IMR-90 (cell line): ENCODE measurements at regions not wholly inside any gene's neighbourhood (a gene's known extent, or its start where the extent isn't known, plus 50 kb on each side); places are given as distances from the start of the nearest gene placed in this dataset.

Source experiments
- ATAC-seq: fragments of 200-7000 bp; cut with Tn5 transposase; 2 replicates; pipeline ENCODE4 v1.9.1; 2020; ENCODE audit warnings: low read depth, mild to moderate bottlenecking, moderate library complexity
- BruUV-seq: library from RNA; stranded (reverse); fragments of 400-500 nt; replicated peaks from 2 replicates; lab custom pipeline; 2021; lab: Mats Ljungman, UMichigan
- CTCF ChIA-PET: fragments of 300-600 bp; formaldehyde crosslinking; extraction: SDS; loops from one replicate; lab custom pipeline; 2021; ENCODE audit warnings: antibody characterized with exemption; lab: Yijun Ruan, JAX
- POLR2A ChIA-PET: fragments of 300-600 bp; sonication (Branson Sonifier 250); formaldehyde crosslinking; loops from one replicate; lab custom pipeline; 2022; ENCODE audit warnings: antibody characterized with exemption; ENCODE audit not compliant: unreplicated experiment; lab: Charles Lee
- DNase-seq: peaks from one replicate; pipeline ENCODE4 v3.0.0; 2013
- H2AFZ ChIP-seq: replicated peaks from 2 replicates; pipeline ENCODE3; 2013; ENCODE audit warnings: low read length, mild to moderate bottlenecking; ENCODE audit not compliant: poor library complexity
- H2AK5ac ChIP-seq: 2 replicates; pipeline ENCODE4 v1.6.1; 2013; ENCODE audit warnings: low read depth, low read length, inconsistent platforms
- H2AK9ac ChIP-seq: replicated peaks from 2 replicates; pipeline ENCODE3; 2013; ENCODE audit warnings: mild to moderate bottlenecking, low read depth, low read length, moderate library complexity; ENCODE audit not compliant: poor library complexity
- H2BK120ac ChIP-seq: 2 replicates; pipeline ENCODE4 v1.6.1; 2013; ENCODE audit warnings: low read depth, low read length, inconsistent platforms
- H2BK15ac ChIP-seq: 3 replicates; pipeline ENCODE4 v1.6.1; 2013; ENCODE audit warnings: low read depth, low read length, inconsistent platforms
- H2BK20ac ChIP-seq: 2 replicates; pipeline ENCODE4 v1.6.1; 2013; ENCODE audit warnings: low read depth, mild to moderate bottlenecking, inconsistent platforms, low read length, moderate library complexity
- H2BK5ac ChIP-seq: 2 replicates; pipeline ENCODE4 v1.6.1; 2013; ENCODE audit warnings: mild to moderate bottlenecking, low read depth, low read length, inconsistent platforms; ENCODE audit not compliant: poor library complexity, severe bottlenecking
- H3K14ac ChIP-seq: replicated peaks from 2 replicates; pipeline ENCODE4 v1.6.1; 2013; ENCODE audit warnings: low read depth, low read length, inconsistent platforms
- H3K18ac ChIP-seq: 2 replicates; pipeline ENCODE4 v1.6.1; 2013; ENCODE audit warnings: low read depth, low read length, control low read depth
- H3K23ac ChIP-seq: 2 replicates; pipeline ENCODE4 v1.6.1; 2013; ENCODE audit warnings: low read depth, low read length, inconsistent platforms
- H3K27ac ChIP-seq: 2 replicates; pipeline ENCODE4 v1.5.1; 2013; ENCODE audit warnings: mild to moderate bottlenecking, control low read depth, low read length; ENCODE audit not compliant: insufficient read depth
- H3K27me3 ChIP-seq: 2 replicates; pipeline ENCODE4 v1.6.1; 2013; ENCODE audit warnings: low read length; ENCODE audit not compliant: control insufficient read depth, insufficient read depth
- H3K36me3 ChIP-seq: 2 replicates; pipeline ENCODE4 v1.6.1; 2013; ENCODE audit warnings: low read length, mixed read lengths; ENCODE audit not compliant: control insufficient read depth, insufficient read depth
- H3K4ac ChIP-seq: 2 replicates; pipeline ENCODE4 v1.6.1; 2013; ENCODE audit warnings: low read depth, low read length, inconsistent platforms
- H3K4me1 ChIP-seq: 2 replicates; pipeline ENCODE4 v1.6.1; 2013; ENCODE audit warnings: low read length, mixed read lengths; ENCODE audit not compliant: control insufficient read depth, insufficient read depth
- H3K4me2 ChIP-seq: 2 replicates; pipeline ENCODE4 v1.6.1; 2013; ENCODE audit warnings: low read depth, mild to moderate bottlenecking, control low read depth, low read length, moderate library complexity
- H3K4me3 ChIP-seq: 2 replicates; pipeline ENCODE4 v1.5.1; 2013; ENCODE audit warnings: low read depth, mild to moderate bottlenecking, control low read depth, low read length, moderate library complexity; ENCODE audit not compliant: insufficient read depth
- H3K56ac ChIP-seq: 2 replicates; pipeline ENCODE4 v1.6.1; 2013; ENCODE audit warnings: low read length, inconsistent platforms; ENCODE audit not compliant: insufficient read depth; ENCODE audit errors: extremely low read depth
- H3K79me1 ChIP-seq, 2 experiments: 2 replicates each; pipeline ENCODE4 v1.6.1; 2013; ENCODE audit warnings: low read length in 2 of 2, inconsistent platforms in 1 of 2, low read depth in 1 of 2
- H3K9ac ChIP-seq: 2 replicates; pipeline ENCODE4 v1.6.1; 2013; ENCODE audit warnings: low read depth, low read length, control low read depth
- H3K9me1 ChIP-seq: 2 replicates; pipeline ENCODE4 v1.6.1; 2013; ENCODE audit warnings: low read length, inconsistent platforms; ENCODE audit not compliant: insufficient read depth
- H3K9me3 ChIP-seq: 2 replicates; pipeline ENCODE4 v1.6.1; 2013; ENCODE audit warnings: low read length; ENCODE audit not compliant: control insufficient read depth, insufficient read depth
- H4K20me1 ChIP-seq: 2 replicates; pipeline ENCODE4 v1.6.1; 2013; ENCODE audit warnings: low read length, inconsistent platforms; ENCODE audit not compliant: insufficient read depth
- H4K5ac ChIP-seq: 2 replicates; pipeline ENCODE4 v1.6.1; 2013; ENCODE audit warnings: mild to moderate bottlenecking, low read depth, low read length, control low read depth
- H4K8ac ChIP-seq, 2 experiments: 2 replicates each; pipeline ENCODE4 v1.6.1; 2013; ENCODE audit warnings: low read depth in 2 of 2, low read length in 2 of 2, control low read depth in 1 of 2, inconsistent platforms in 1 of 2
- H4K91ac ChIP-seq: 2 replicates; pipeline ENCODE4 v1.6.1; 2013; ENCODE audit warnings: low read depth, low read length, inconsistent platforms; ENCODE audit not compliant: insufficient read depth
- BHLHE40 ChIP-seq: fragments of 150-350 bp; IDR thresholded peaks from 2 replicates; pipeline ENCODE4 v1.6.1; 2016; ENCODE audit warnings: mild to moderate bottlenecking, low read depth, low read length
- CEBPB ChIP-seq: IDR thresholded peaks from 2 replicates; pipeline ENCODE4 v1.6.1; 2012; ENCODE audit warnings: low read depth, low read length, improper control_type of control experiment
- CHD1 ChIP-seq: IDR thresholded peaks from 2 replicates; pipeline ENCODE4 v1.6.1; 2012; ENCODE audit warnings: low read depth, low read length, improper control_type of control experiment
- FOS ChIP-seq: fragments of 150-350 bp; IDR thresholded peaks from 2 replicates; pipeline ENCODE4 v1.6.1; 2016; ENCODE audit warnings: low read depth, low read length
- MAFK ChIP-seq: IDR thresholded peaks from 2 replicates; pipeline ENCODE4 v1.6.1; 2012; ENCODE audit warnings: low read depth, low read length, improper control_type of control experiment
- MAZ ChIP-seq: IDR thresholded peaks from 2 replicates; pipeline ENCODE4 v1.6.1; 2012; ENCODE audit warnings: low read depth, mild to moderate bottlenecking, low read length, improper control_type of control experiment, moderate library complexity, borderline replicate concordance
- MXI1 ChIP-seq: IDR thresholded peaks from 2 replicates; pipeline ENCODE4 v1.6.1; 2012; ENCODE audit warnings: low read depth, mild to moderate bottlenecking, low read length, moderate library complexity, borderline replicate concordance
- NFE2L2 ChIP-seq: fragments of 150-350 bp; IDR thresholded peaks from 2 replicates; pipeline ENCODE4 v1.6.1; 2016; ENCODE audit warnings: low read depth, mild to moderate bottlenecking, low read length
- POLR2A ChIP-seq: IDR thresholded peaks from 2 replicates; pipeline ENCODE4 v1.6.1; 2012; ENCODE audit warnings: mild to moderate bottlenecking, low read depth, low read length
- RAD21 ChIP-seq: IDR thresholded peaks from 2 replicates; pipeline ENCODE4 v1.6.1; 2012; ENCODE audit warnings: low read length, improper control_type of control experiment
- RCOR1 ChIP-seq: IDR thresholded peaks from 2 replicates; pipeline ENCODE4 v1.6.1; 2012; ENCODE audit warnings: mild to moderate bottlenecking, low read length, improper control_type of control experiment; ENCODE audit not compliant: insufficient replicate concordance
- RFX5 ChIP-seq: IDR thresholded peaks from 2 replicates; pipeline ENCODE4 v1.8.0; 2012; ENCODE audit warnings: low read depth, mild to moderate bottlenecking, low read length, moderate library complexity
- SMC3 ChIP-seq: fragments of 150-350 bp; IDR thresholded peaks from 2 replicates; pipeline ENCODE4 v1.6.1; 2016; ENCODE audit warnings: low read depth, mild to moderate bottlenecking, antibody characterized with exemption, low read length, moderate library complexity
- USF2 ChIP-seq: fragments of 150-350 bp; IDR thresholded peaks from 2 replicates; pipeline ENCODE4 v1.6.1; 2017; ENCODE audit warnings: mild to moderate bottlenecking, antibody characterized with exemption, low read length, low read depth
- WGBS, 2 experiments: methylation state at CpG; one replicate each; pipeline versions ENCODE4 v1.1.5 to v1.1.7; 2013; ENCODE audit warnings: missing lambda C conversion rate in 2 of 2; ENCODE audit not compliant: insufficient read length in 1 of 2; ENCODE audit errors: extremely low coverage in 2 of 2; 5-methylcytosine and 5-hydroxymethylcytosine counted together
- dilution Hi-C: fragments of 300-500 bp; cut with HindIII; formaldehyde crosslinking; loops from one replicate; pipeline ENCODE4 v1.14.3; 2018; ENCODE audit warnings: low sequenced_read_pairs; ENCODE audit not compliant: unreplicated experiment
- in situ Hi-C: fragments of 300-500 bp; cut with MboI; formaldehyde crosslinking; loops from 3 replicates; pipeline ENCODE4 v1.14.3; 2019; ENCODE audit warnings: low sequenced_read_pairs, inconsistent platforms, mixed read lengths
- intact Hi-C: fragments of 100-400 bp; cut with micrococcal nuclease; formaldehyde crosslinking; loops from 2 replicates; pipeline ENCODE4 v1.10.0; 2022
- TF ChIP-seq, protein P1 (sequence below): conservative IDR thresholded peaks from 2 replicates; pipeline ENCODE4 v1.5.1; 2012; ENCODE audit warnings: mild to moderate bottlenecking, low read depth, low read length, improper control_type of control experiment
- TF ChIP-seq, protein P2 (sequence below): fragments of 150-350 bp; IDR thresholded peaks from 2 replicates; pipeline ENCODE4 v1.6.1; 2016; ENCODE audit warnings: low read depth, mild to moderate bottlenecking, low read length, moderate library complexity, borderline replicate concordance

DNA sequence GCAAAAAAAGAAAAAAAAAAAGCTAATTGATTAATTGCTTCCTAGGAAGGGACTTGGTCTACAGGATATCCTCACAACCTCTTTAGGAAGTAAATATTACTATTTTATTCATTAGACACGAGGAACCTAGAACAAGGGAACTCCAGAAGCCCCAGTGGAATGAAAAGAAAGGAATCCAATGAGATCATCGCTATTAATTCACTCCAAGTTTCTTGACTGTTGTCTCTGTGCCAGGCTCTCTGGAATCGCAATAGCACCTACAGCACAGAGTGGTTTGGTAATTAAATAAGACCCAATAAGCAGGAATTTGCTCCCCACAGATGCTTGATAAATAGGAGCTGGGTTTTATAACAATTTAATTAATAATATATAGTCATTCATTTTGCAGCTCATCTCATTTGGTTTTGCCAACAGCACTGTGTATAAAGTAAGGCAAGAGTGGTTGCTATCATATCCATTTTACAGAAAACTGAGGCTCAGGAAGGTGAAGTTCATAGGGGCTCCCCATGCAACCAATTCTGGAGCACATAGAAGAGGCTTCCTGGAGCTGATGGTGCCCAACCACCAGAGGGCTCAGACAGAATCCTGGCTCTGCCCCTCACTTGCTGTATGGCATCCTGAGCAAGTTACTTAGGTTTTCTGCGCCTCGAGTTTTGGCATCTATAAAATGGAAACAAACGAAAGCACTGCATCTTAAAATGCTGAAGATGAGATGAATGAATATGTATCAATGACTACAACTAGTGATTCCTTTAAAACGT lies 420.2 kb downstream of the MED13L start:
- WGBS, 2 experiments, result 40% methylated on average over 1 of the region's 7 CpGs; no CpG with 5 or more reads in 1 of the 2 experiments
- Histone ChIP-seq H4K91ac (no peak overlapping the region), H3K27ac (no peak overlapping the region), H3K79me1 (no peaks in the 10 kb centered on the region), H2BK120ac (no peak overlapping the region), H2BK15ac (no peak overlapping the region), H3K4me1 (no peaks in the 10 kb centered on the region), H3K56ac (no peak overlapping the region), H2AK9ac (no peak overlapping the region), H2BK20ac (no peak overlapping the region), H3K4ac (no peak overlapping the region), H3K4me2 (no peak overlapping the region), H3K9me1 (no peaks in the 10 kb centered on the region), H3K9ac (no peak overlapping the region), H3K36me3 (no peaks in the 10 kb centered on the region), H3K9me3 (no peaks in the 10 kb centered on the region), H3K23ac (no peak overlapping the region), H4K8ac (no peak overlapping the region), H2AK5ac (no peak overlapping the region), H4K5ac (no peak overlapping the region), H3K4me3 (no peak overlapping the region), H3K14ac (no peak overlapping the region), H3K18ac (no peak overlapping the region), H2BK5ac (no peak overlapping the region), H2AFZ (no peak overlapping the region), H3K27me3 (peaks cover 4% of the 10 kb centered on the region), H4K20me1 (no peaks in the 10 kb centered on the region)
- intact Hi-C loops (no loop called here), dilution Hi-C loops (no loop called here), in situ Hi-C loops (no loop called here)
- CTCF ChIA-PET, result interaction anchor here (0.5 to 0.6 kb wide), 3 partner anchors 94 to 1197 kb away, joined by 3 read pairs; no protein-coding TSS in a partner anchor
- ATAC-seq (no peak), DNase-seq (no peak)
- no peak for TF ChIP-seq BHLHE40
- TF ChIP-seq MXI1, result no peak
- no peak for TF ChIP-seq RFX5
- no peak for TF ChIP-seq SMC3
- TF ChIP-seq CHD1, result no peak
- no peak for TF ChIP-seq MAFK
- no peak for TF ChIP-seq MAZ
- TF ChIP-seq FOS, result no peak
- TF ChIP-seq USF2, result no peak
- no peak for TF ChIP-seq NFE2L2
- TF ChIP-seq, protein P1, sequence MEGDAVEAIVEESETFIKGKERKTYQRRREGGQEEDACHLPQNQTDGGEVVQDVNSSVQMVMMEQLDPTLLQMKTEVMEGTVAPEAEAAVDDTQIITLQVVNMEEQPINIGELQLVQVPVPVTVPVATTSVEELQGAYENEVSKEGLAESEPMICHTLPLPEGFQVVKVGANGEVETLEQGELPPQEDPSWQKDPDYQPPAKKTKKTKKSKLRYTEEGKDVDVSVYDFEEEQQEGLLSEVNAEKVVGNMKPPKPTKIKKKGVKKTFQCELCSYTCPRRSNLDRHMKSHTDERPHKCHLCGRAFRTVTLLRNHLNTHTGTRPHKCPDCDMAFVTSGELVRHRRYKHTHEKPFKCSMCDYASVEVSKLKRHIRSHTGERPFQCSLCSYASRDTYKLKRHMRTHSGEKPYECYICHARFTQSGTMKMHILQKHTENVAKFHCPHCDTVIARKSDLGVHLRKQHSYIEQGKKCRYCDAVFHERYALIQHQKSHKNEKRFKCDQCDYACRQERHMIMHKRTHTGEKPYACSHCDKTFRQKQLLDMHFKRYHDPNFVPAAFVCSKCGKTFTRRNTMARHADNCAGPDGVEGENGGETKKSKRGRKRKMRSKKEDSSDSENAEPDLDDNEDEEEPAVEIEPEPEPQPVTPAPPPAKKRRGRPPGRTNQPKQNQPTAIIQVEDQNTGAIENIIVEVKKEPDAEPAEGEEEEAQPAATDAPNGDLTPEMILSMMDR, result no peak
- no peak for TF ChIP-seq CEBPB
- TF ChIP-seq POLR2A, result no peak
- TF ChIP-seq, protein P2, sequence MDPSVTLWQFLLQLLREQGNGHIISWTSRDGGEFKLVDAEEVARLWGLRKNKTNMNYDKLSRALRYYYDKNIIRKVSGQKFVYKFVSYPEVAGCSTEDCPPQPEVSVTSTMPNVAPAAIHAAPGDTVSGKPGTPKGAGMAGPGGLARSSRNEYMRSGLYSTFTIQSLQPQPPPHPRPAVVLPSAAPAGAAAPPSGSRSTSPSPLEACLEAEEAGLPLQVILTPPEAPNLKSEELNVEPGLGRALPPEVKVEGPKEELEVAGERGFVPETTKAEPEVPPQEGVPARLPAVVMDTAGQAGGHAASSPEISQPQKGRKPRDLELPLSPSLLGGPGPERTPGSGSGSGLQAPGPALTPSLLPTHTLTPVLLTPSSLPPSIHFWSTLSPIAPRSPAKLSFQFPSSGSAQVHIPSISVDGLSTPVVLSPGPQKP, result no peak
- no peak for TF ChIP-seq RCOR1
- no peak for TF ChIP-seq RAD21
- no TSS peak for BruUV-seq
- POLR2A ChIA-PET, result no interaction called here
